Keratinocyte (primary cell): ENCODE measurements at regions not wholly inside any gene's neighbourhood (a gene's known extent, or its start where the extent isn't known, plus 50 kb on each side); places are given as distances from the start of the nearest gene placed in this dataset.
A peak's percentile ranks its signal among the peaks of the same experiment; 100 is the strongest.

Experiments
- DNase-seq: peaks from one replicate; pipeline ENCODE4 v3.0.0-alpha.2; 2011; ENCODE audit warnings: low read depth, missing footprints, low spot score
- FAIRE-seq: peaks from 2 replicates; lab custom pipeline; 2011; peaks lifted over from hg19 to GRCh38; lab: Jason Lieb, UNC
- H2AFZ ChIP-seq: 2 replicates; pipeline ENCODE4 v1.6.0; 2012; ENCODE audit warnings: low read length, control low read depth, inconsistent platforms; ENCODE audit not compliant: control insufficient read depth
- H3K27ac ChIP-seq: 2 replicates; pipeline ENCODE4 v1.5.1; 2011; ENCODE audit warnings: low read length; ENCODE audit not compliant: control insufficient read depth, insufficient read depth
- H3K27me3 ChIP-seq: 3 replicates; pipeline ENCODE4 v1.6.0; 2011; ENCODE audit warnings: low read length; ENCODE audit not compliant: control insufficient read depth, insufficient read depth; ENCODE audit errors: extremely low read depth
- H3K36me3 ChIP-seq, 2 experiments: 2 replicates in 1 of 2; 3 replicates in 1 of 2; pipeline ENCODE4 v1.5.1; 2011; ENCODE audit warnings: low read length in 2 of 2, mild to moderate bottlenecking in 1 of 2; ENCODE audit not compliant: control insufficient read depth in 2 of 2, insufficient read depth in 2 of 2; ENCODE audit errors: extremely low read depth in 1 of 2
- H3K4me1 ChIP-seq: 3 replicates; pipeline ENCODE4 v1.5.1; 2011; ENCODE audit warnings: low read length; ENCODE audit not compliant: control insufficient read depth, insufficient read depth; ENCODE audit errors: extremely low read depth
- H3K4me2 ChIP-seq: 3 replicates; pipeline ENCODE4 v1.6.0; 2011; ENCODE audit warnings: low read depth, low read length; ENCODE audit not compliant: control insufficient read depth, insufficient read depth; ENCODE audit errors: extremely low read depth
- H3K4me3 ChIP-seq, 3 experiments: fragments of 200-600 bp in 1 of 3; sonication (generic) in 1 of 3; 2 replicates in 2 of 3; 3 replicates in 1 of 3; pipeline ENCODE4 v1.5.1; 2011 to 2016; ENCODE audit warnings: low read length in 3 of 3, mild to moderate bottlenecking in 3 of 3, control low read depth in 2 of 3, inconsistent platforms in 1 of 3, low read depth in 1 of 3, mixed read lengths in 1 of 3, mixed run types in 1 of 3, moderate library complexity in 1 of 3; ENCODE audit not compliant: control insufficient read depth in 2 of 3, insufficient read depth in 2 of 3; ENCODE audit errors: extremely low read depth in 1 of 3
- H3K79me2 ChIP-seq: 2 replicates; pipeline ENCODE4 v1.6.0; 2012; ENCODE audit warnings: low read length; ENCODE audit not compliant: control insufficient read depth, insufficient read depth
- H3K9ac ChIP-seq: 3 replicates; pipeline ENCODE4 v1.6.0; 2011; ENCODE audit warnings: low read length; ENCODE audit not compliant: control insufficient read depth, insufficient read depth; ENCODE audit errors: extremely low read depth
- H3K9me1 ChIP-seq: 3 replicates; pipeline ENCODE4 v1.6.0; 2011; ENCODE audit warnings: low read length; ENCODE audit not compliant: control insufficient read depth, insufficient read depth; ENCODE audit errors: extremely low read depth
- H3K9me3 ChIP-seq: 2 replicates; pipeline ENCODE4 v1.5.1; 2012; ENCODE audit warnings: low read depth, low read length; ENCODE audit not compliant: control insufficient read depth
- H4K20me1 ChIP-seq: 3 replicates; pipeline ENCODE4 v1.6.0; 2011; ENCODE audit warnings: low read length; ENCODE audit not compliant: control insufficient read depth, insufficient read depth; ENCODE audit errors: extremely low read depth
- CTCF ChIP-seq, 3 experiments: IDR thresholded peaks in 1 of 3; conservative IDR thresholded peaks in 1 of 3; optimal IDR thresholded peaks in 1 of 3; 2 replicates in 2 of 3; 3 replicates in 1 of 3; pipeline versions ENCODE3 to v1.5.1; 2011; ENCODE audit warnings: low read length in 3 of 3, mild to moderate bottlenecking in 3 of 3, moderate library complexity in 2 of 3, control low read depth in 1 of 3, inconsistent platforms in 1 of 3; ENCODE audit not compliant: insufficient read depth in 2 of 3; ENCODE audit errors: extremely low read depth in 1 of 3
- EZH2 ChIP-seq: IDR thresholded peaks from one replicate; pipeline ENCODE4 v1.6.1; 2012; ENCODE audit warnings: inconsistent platforms, mild to moderate bottlenecking, low read length, moderate library complexity
- dilution Hi-C: fragments of 300-500 bp; cut with MboI; formaldehyde crosslinking; loops from one replicate; pipeline ENCODE4 v1.7.0; 2020; ENCODE audit warnings: low sequenced_read_pairs; ENCODE audit not compliant: extremely low pct_ligation_motif_present

DNA sequence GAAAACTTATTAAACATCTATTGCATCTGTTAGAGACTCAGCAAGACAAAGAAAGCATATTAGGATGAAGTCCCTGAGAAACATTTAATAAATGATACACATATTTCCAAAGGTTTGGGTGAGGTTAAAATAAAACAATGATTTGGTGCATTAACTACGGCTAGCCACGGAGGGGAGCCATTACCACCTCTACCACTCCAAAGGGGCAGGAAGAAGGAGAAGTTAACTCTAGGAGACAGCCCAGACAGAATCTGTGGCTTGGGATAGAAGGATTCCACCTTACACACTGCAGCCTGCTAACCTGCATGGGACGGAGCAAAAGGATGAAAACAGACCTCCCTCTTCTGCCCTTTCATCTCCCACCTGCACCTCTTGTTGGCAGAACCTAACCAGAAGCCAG, 189.1 kb upstream of the C1QTNF7 start:
- TF ChIP-seq EZH2 (no peak), CTCF (optimal IDR thresholded peaks at IDR 0.05 in 1 of 3, IDR thresholded peaks at IDR 0.05 in 1 of 3, conservative IDR thresholded peaks at IDR 0.05 in 1 of 3; ENCODE audit: extremely low read depth in 1 of 3, insufficient read depth in 2 of 3, low read length in 3 of 3) (peak; percentile 64 to 80 (median 74))
- no peaks in the 10 kb centered on the region for H3K9me1 ChIP-seq
- FAIRE-seq (peak; percentile 53), DNase-seq (no peak)
- no peak overlapping the region for H3K27ac ChIP-seq
- dilution Hi-C loops = loop anchor here (25.0 kb wide), 1 partner anchor 224 kb away; the partner anchor contains the start of gene CC2D2A
- no peak overlapping the region for H3K4me2 ChIP-seq
- H4K20me1 ChIP-seq = peaks cover 4% of the 10 kb centered on the region
- H3K4me1 ChIP-seq = peaks cover 12% of the 10 kb centered on the region
- H3K9me3 ChIP-seq = no peaks in the 10 kb centered on the region
- no peaks in the 10 kb centered on the region for H3K79me2 ChIP-seq
- H2AFZ ChIP-seq = no peak overlapping the region
- H3K4me3 ChIP-seq = no peak overlapping the region
- no peaks in the 10 kb centered on the region for H3K36me3 ChIP-seq
- no peak overlapping the region for H3K9ac ChIP-seq
- peaks cover 15% of the 10 kb centered on the region for H3K27me3 ChIP-seq

- peaks cover 3% of the 10 kb centered on the region for H3K4me1 ChIP-seq
- no peaks in the 10 kb centered on the region for H3K9me3 ChIP-seq
- H3K4me2 ChIP-seq = no peak overlapping the region
- FAIRE-seq (no peak), DNase-seq (no peak)
- H3K79me2 ChIP-seq = no peaks in the 10 kb centered on the region
- H3K36me3 ChIP-seq = no peaks in the 10 kb centered on the region
- no peak overlapping the region for H3K4me3 ChIP-seq
- peaks cover 15% of the 10 kb centered on the region for H3K27me3 ChIP-seq
- H3K9ac ChIP-seq = no peak overlapping the region
- no peak for TF ChIP-seq CTCF (optimal IDR thresholded peaks at IDR 0.05 in 1 of 3, IDR thresholded peaks at IDR 0.05 in 1 of 3, conservative IDR thresholded peaks at IDR 0.05 in 1 of 3; ENCODE audit: extremely low read depth in 1 of 3, insufficient read depth in 2 of 3, low read length in 3 of 3)
- TF ChIP-seq EZH2 = no peak
- H3K27ac ChIP-seq = no peak overlapping the region
- H2AFZ ChIP-seq = no peak overlapping the region
- H4K20me1 ChIP-seq = peaks cover 4% of the 10 kb centered on the region
- no peaks in the 10 kb centered on the region for H3K9me1 ChIP-seq
- dilution Hi-C loops = loop anchor here (25.0 kb wide), 1 partner anchor 222 kb away; the partner anchor contains the start of gene CC2D2A
These were observed 188.0 kb upstream of the C1QTNF7 start for GRCh38 chr4:15239866-15240265.
